OCI-LY1 (cell line): ENCODE measurements at regions not wholly inside any gene's neighbourhood (a gene's known extent, or its start where the extent isn't known, plus 50 kb on each side); places are given as distances from the start of the nearest gene placed in this dataset.

Experiments
- H2AFZ ChIP-seq: fragments of 200-600 bp; sonication (generic), shearing (Covaris generic); 2 replicates; pipeline ENCODE4 v1.6.0; 2014; ENCODE audit warnings: antibody characterized with exemption, mild to moderate bottlenecking, low read length
- H3F3A ChIP-seq: fragments of 200-600 bp; sonication (generic), shearing (Covaris generic); 2 replicates; pipeline ENCODE4 v1.6.0; 2014; ENCODE audit warnings: mild to moderate bottlenecking, antibody characterized with exemption, low read length, moderate library complexity; ENCODE audit not compliant: insufficient read depth
- H3K27ac ChIP-seq: fragments of 200-600 bp; sonication (generic); 2 replicates; pipeline ENCODE4 v1.5.1; 2014; ENCODE audit warnings: low read length, mixed run types, mild to moderate bottlenecking, low read depth; ENCODE audit not compliant: poor library complexity, severe bottlenecking
- H3K27me3 ChIP-seq: fragments of 200-600 bp; sonication (generic); 2 replicates; pipeline ENCODE4 v1.6.0; 2014; ENCODE audit warnings: antibody characterized with exemption, mild to moderate bottlenecking, low read length, moderate library complexity; ENCODE audit not compliant: insufficient read depth
- H3K36me3 ChIP-seq: fragments of 200-600 bp; sonication (generic); 2 replicates; pipeline ENCODE4 v1.6.1; 2014; ENCODE audit warnings: mild to moderate bottlenecking, antibody characterized with exemption, low read length, moderate library complexity, mixed read lengths; ENCODE audit not compliant: insufficient read depth
- H3K4me1 ChIP-seq: fragments of 200-600 bp; sonication (generic); 2 replicates; pipeline ENCODE4 v1.5.1; 2014; ENCODE audit warnings: mild to moderate bottlenecking, low read length, moderate library complexity; ENCODE audit not compliant: insufficient read depth, severe bottlenecking
- H3K4me2 ChIP-seq: fragments of 200-600 bp; sonication (generic), shearing (Covaris generic); 2 replicates; pipeline ENCODE4 v1.6.1; 2014; ENCODE audit warnings: low read length
- H3K4me3 ChIP-seq: fragments of 200-600 bp; sonication (generic); 2 replicates; pipeline ENCODE4 v1.5.1; 2014; ENCODE audit warnings: low read length, low read depth, mild to moderate bottlenecking, mixed read lengths; ENCODE audit not compliant: poor library complexity, severe bottlenecking
- H3K79me2 ChIP-seq: fragments of 200-600 bp; shearing (Covaris generic); 2 replicates; pipeline ENCODE4 v1.6.1; 2016; ENCODE audit warnings: mixed run types, low read length, mixed read lengths; ENCODE audit not compliant: insufficient read depth
- H3K9ac ChIP-seq: fragments of 200-600 bp; sonication (generic), shearing (Covaris generic); 2 replicates; pipeline ENCODE4 v1.6.1; 2014; ENCODE audit warnings: mild to moderate bottlenecking, low read length, mixed read lengths
- H3K9me2 ChIP-seq: fragments of 200-600 bp; sonication (generic), shearing (Covaris generic); 2 replicates; pipeline ENCODE4 v1.6.1; 2014; ENCODE audit warnings: low read depth, mild to moderate bottlenecking, low read length, mixed read lengths
- H3K9me3 ChIP-seq: fragments of 200-600 bp; shearing (Covaris generic); 2 replicates; pipeline ENCODE4 v1.6.1; 2014; ENCODE audit warnings: low read length, mixed read lengths
- H4K20me1 ChIP-seq: fragments of 200-600 bp; sonication (generic), shearing (Covaris generic); 2 replicates; pipeline ENCODE4 v1.6.0; 2016; ENCODE audit warnings: mild to moderate bottlenecking, low read length; ENCODE audit not compliant: insufficient read depth
- EZH2 ChIP-seq: fragments of 200-600 bp; sonication (generic), shearing (Covaris generic); IDR thresholded peaks from 2 replicates; pipeline ENCODE4 v1.8.0; 2017; ENCODE audit warnings: borderline replicate concordance, mixed run types, mild to moderate bottlenecking, antibody characterized with exemption, low read length, moderate library complexity, mixed read lengths
- TF ChIP-seq, protein P1 (sequence below): fragments of 200-600 bp; sonication (generic), shearing (Covaris generic); IDR thresholded peaks from 2 replicates; pipeline ENCODE4 v1.5.1; 2017; ENCODE audit warnings: mild to moderate bottlenecking, antibody characterized with exemption, low read length, moderate library complexity, mixed read lengths

DNA sequence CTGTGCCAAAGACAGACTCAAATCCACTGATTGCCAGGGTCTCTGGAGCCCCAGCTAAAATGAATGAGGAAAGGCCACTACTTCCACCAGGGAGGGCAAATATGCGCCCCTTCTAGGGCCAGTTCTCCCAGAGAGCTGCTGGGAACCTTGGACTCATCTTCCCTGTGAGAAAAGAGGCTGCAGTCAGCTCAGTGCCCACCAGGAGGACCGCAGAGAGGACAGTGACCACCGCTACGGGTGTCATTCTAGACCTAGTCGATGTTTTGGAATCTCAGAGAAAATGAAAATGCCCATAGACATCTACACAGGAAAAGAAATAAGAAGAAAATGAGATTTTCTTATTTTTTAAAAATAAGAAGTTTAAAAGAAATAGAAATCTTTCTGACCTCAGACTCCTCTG lies 235.1 kb downstream of the UQCRFS1 start:
- no peak for TF ChIP-seq EZH2
- TF ChIP-seq, protein P1, sequence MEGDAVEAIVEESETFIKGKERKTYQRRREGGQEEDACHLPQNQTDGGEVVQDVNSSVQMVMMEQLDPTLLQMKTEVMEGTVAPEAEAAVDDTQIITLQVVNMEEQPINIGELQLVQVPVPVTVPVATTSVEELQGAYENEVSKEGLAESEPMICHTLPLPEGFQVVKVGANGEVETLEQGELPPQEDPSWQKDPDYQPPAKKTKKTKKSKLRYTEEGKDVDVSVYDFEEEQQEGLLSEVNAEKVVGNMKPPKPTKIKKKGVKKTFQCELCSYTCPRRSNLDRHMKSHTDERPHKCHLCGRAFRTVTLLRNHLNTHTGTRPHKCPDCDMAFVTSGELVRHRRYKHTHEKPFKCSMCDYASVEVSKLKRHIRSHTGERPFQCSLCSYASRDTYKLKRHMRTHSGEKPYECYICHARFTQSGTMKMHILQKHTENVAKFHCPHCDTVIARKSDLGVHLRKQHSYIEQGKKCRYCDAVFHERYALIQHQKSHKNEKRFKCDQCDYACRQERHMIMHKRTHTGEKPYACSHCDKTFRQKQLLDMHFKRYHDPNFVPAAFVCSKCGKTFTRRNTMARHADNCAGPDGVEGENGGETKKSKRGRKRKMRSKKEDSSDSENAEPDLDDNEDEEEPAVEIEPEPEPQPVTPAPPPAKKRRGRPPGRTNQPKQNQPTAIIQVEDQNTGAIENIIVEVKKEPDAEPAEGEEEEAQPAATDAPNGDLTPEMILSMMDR, result no peak
- H3K79me2 ChIP-seq, result no peaks in the 10 kb centered on the region

DNA sequence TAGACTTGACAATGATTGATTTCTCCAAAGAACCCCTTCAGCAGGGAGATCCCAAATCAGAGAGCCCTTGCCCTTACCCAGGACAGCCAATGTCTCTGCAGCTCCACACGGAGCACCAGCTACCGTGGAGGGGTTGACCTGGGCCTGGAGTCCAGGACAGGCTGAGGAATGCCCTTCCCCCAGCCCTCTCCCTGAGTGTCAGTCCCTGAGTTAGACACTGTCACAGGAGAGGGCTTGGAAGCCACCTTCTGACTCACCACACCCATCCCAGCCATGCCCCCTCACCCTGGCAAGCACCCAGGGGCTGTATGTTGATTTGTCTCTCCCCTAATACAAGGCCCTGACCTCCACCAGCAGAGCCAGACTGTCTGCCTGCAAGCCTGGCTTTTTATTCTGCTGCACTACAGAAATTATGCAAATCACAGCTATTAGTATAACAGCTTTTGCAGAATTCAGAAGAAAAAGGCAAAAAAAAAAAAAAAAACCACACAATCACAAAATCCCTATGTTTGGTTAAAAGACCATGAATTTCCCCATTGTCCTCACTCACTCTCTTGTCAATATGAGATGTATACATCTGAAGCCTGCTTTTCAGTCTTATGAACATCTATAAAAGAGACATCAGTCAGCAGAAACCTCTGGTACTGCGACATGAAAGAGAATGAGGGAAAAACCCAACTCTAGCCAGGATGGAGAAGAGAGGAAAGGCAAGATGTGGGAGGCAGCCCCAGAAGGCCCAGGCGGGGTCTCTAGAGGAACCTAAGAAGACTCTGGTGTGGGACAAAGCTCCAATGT lies 240.7 kb downstream of the UQCRFS1 start:
- no peak overlapping the region for H2AFZ ChIP-seq
- no peaks in the 10 kb centered on the region for H4K20me1 ChIP-seq
- no peaks in the 10 kb centered on the region for H3K79me2 ChIP-seq
- no peak overlapping the region for H3K9ac ChIP-seq
- TF ChIP-seq EZH2, result no peak
- TF ChIP-seq, protein P1, result no peak
- H3F3A ChIP-seq, result no peaks in the 10 kb centered on the region
- H3K4me1 ChIP-seq, result no peaks in the 10 kb centered on the region
- no peak overlapping the region for H3K4me2 ChIP-seq
- no peak overlapping the region for H3K4me3 ChIP-seq
- no peak overlapping the region for H3K27ac ChIP-seq
- H3K27me3 ChIP-seq, result no peaks in the 10 kb centered on the region
- H3K9me3 ChIP-seq, result no peaks in the 10 kb centered on the region
- H3K36me3 ChIP-seq, result no peaks in the 10 kb centered on the region
- no peaks in the 10 kb centered on the region for H3K9me2 ChIP-seq

More for the DNA sequence above, 235.1 kb downstream of the UQCRFS1 start:
- no peak overlapping the region for H3K9ac ChIP-seq
- H3K27ac ChIP-seq, result no peak overlapping the region
- H3K4me2 ChIP-seq, result no peak overlapping the region
- H2AFZ ChIP-seq, result no peak overlapping the region
- H4K20me1 ChIP-seq, result no peaks in the 10 kb centered on the region
- H3K36me3 ChIP-seq, result no peaks in the 10 kb centered on the region
- H3F3A ChIP-seq, result no peaks in the 10 kb centered on the region
- H3K4me1 ChIP-seq, result no peaks in the 10 kb centered on the region
- no peak overlapping the region for H3K4me3 ChIP-seq
- no peaks in the 10 kb centered on the region for H3K9me3 ChIP-seq
- H3K9me2 ChIP-seq, result no peaks in the 10 kb centered on the region
- no peaks in the 10 kb centered on the region for H3K27me3 ChIP-seq

DNA sequence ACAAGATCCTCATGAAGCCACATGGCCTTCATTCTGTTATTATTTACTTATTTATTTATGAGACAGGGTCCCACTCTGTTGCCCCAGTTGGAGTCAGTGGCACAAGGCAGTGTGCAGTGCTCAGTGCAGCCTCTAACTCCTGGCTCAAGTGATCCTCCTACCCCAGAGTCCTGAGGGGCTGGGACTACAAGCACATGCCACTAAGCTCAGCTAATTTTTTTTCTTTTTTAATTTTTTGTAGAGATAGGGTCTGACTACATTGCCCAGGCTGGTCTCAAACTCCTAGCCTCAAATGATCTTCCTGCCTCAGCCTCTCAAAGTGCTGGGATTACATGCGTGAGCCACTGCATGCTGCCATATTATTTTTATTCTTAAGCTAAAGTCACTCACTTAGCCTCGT lies 241.4 kb downstream of the UQCRFS1 start:
- Histone ChIP-seq H3K36me3 (no peaks in the 10 kb centered on the region), H3K4me2 (no peak overlapping the region), H3F3A (no peaks in the 10 kb centered on the region), H3K4me3 (no peak overlapping the region), H3K27ac (no peak overlapping the region), H3K9me2 (no peaks in the 10 kb centered on the region), H3K9me3 (no peaks in the 10 kb centered on the region), H3K4me1 (no peaks in the 10 kb centered on the region), H2AFZ (no peak overlapping the region), H3K9ac (no peak overlapping the region), H3K27me3 (no peaks in the 10 kb centered on the region), H3K79me2 (no peaks in the 10 kb centered on the region), H4K20me1 (no peaks in the 10 kb centered on the region)
- TF ChIP-seq, protein P1, result no peak
- no peak for TF ChIP-seq EZH2
